GM12878 (cell line): ENCODE measurements at regions not wholly inside any gene's neighbourhood (a gene's known extent, or its start where the extent isn't known, plus 50 kb on each side); places are given as distances from the start of the nearest gene placed in this dataset.

ENCODE experiments used
- CEBPZ ChIP-seq: fragments of 150-350 bp; IDR thresholded peaks from 2 replicates; pipeline ENCODE4 v1.6.1; 2016; ENCODE audit warnings: low read depth, low read length
- IRF4 ChIP-seq: IDR thresholded peaks from 2 replicates; pipeline ENCODE4 v1.6.1; 2011; ENCODE audit warnings: low read depth, low read length
- NFYA ChIP-seq: IDR thresholded peaks from 2 replicates; pipeline ENCODE4 v1.6.1; 2011; ENCODE audit warnings: low read depth, mild to moderate bottlenecking, low read length, improper control_type of control experiment, borderline replicate concordance
- SPI1 ChIP-seq: IDR thresholded peaks from 2 replicates; pipeline ENCODE4 v1.6.1; 2011; ENCODE audit warnings: low read depth, mild to moderate bottlenecking, low read length, moderate library complexity, borderline replicate concordance; ENCODE audit not compliant: insufficient read depth
- USF2 ChIP-seq: IDR thresholded peaks from 2 replicates; pipeline ENCODE4 v1.6.1; 2011; ENCODE audit warnings: low read depth, low read length, improper control_type of control experiment, borderline replicate concordance
- ZBTB40 ChIP-seq: fragments of 450-650 bp; IDR thresholded peaks from 2 replicates; pipeline ENCODE4 v1.6.1; 2016; ENCODE audit warnings: mild to moderate bottlenecking, moderate library complexity, borderline replicate concordance
- ZNF24 ChIP-seq: fragments of 450-650 bp; IDR thresholded peaks from 2 replicates; pipeline ENCODE4 v1.6.1; 2017; ENCODE audit warnings: antibody characterized with exemption, mild to moderate bottlenecking

- no peak for TF ChIP-seq ZBTB40
- TF ChIP-seq NFYA: no peak
- no peak for TF ChIP-seq IRF4
- TF ChIP-seq USF2: no peak
- no peak for TF ChIP-seq CEBPZ
- TF ChIP-seq ZNF24: no peak
- TF ChIP-seq SPI1: no peak
Observed at GRCh38 chr17:14797021-14797420, 468.1 kb downstream of the PMP22 start (continued).
